ENCODE measurements at regions not wholly inside any gene's neighbourhood (a gene's known extent, or its start where the extent isn't known, plus 50 kb on each side); places are given as distances from the start of the nearest gene placed in this dataset.

DNA sequence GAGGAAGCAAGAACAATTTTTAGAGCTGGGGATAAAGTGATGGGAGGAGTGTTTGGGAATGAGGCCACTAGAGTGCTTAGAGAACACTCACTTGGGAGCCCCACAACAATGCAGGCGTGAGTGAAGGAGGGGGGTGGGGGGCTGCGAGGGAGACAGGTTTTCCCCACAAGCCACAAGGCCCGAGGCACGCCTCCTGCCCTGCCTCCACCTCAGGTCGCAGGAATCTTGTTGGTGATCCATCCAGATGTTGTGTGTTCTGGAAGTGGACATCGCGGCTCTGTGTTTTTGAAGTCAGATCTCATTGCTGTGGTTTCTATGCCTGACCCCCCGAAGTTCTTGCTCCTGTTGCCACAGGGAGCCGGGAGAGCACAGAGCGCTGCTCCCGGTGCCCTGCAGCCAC lies 178.0 kb upstream of the BMPER start:
- Histone ChIP-seq H3K27ac (ENCODE audit: low read depth, low read length) (no peak overlapping the region), H3K4me2 (ENCODE audit: low read length) (no peak overlapping the region), H2AFZ (ENCODE audit: low read depth, low read length, poor library complexity, severe bottlenecking) (no peak overlapping the region), H3K36me3 (ENCODE audit: control insufficient read depth in 1 of 2, insufficient read depth in 2 of 2, low read length in 2 of 2) (no peaks in the 10 kb centered on the region), H3K4me1 (ENCODE audit: control insufficient read depth in 1 of 2, insufficient read depth in 2 of 2, low read length in 2 of 2) (peaks cover 8 to 11% of the 10 kb centered on the region in 2 experiments), H4K20me1 (ENCODE audit: insufficient read depth) (no peaks in the 10 kb centered on the region), H3K9me2 (ENCODE audit: insufficient read depth) (no peaks in the 10 kb centered on the region), H3K27me3 (ENCODE audit: insufficient read depth, low read length) (no peaks in the 10 kb centered on the region; the same call in 1 of the 2 replicates), H3K4me3 (replicated peaks in 1 of 2; ENCODE audit: low read depth in 1 of 2, low read length in 2 of 2) (no peak overlapping the region), H3K9ac (ENCODE audit: low read length) (no peak overlapping the region), H3K9me3 (ENCODE audit: control insufficient read depth in 1 of 2, insufficient read depth in 1 of 2, low read depth in 1 of 2, low read length in 2 of 2) (no peaks in the 10 kb centered on the region), H3K79me2 (ENCODE audit: insufficient read depth, low read length) (no peaks in the 10 kb centered on the region)
- TF ChIP-seq, protein P1, sequence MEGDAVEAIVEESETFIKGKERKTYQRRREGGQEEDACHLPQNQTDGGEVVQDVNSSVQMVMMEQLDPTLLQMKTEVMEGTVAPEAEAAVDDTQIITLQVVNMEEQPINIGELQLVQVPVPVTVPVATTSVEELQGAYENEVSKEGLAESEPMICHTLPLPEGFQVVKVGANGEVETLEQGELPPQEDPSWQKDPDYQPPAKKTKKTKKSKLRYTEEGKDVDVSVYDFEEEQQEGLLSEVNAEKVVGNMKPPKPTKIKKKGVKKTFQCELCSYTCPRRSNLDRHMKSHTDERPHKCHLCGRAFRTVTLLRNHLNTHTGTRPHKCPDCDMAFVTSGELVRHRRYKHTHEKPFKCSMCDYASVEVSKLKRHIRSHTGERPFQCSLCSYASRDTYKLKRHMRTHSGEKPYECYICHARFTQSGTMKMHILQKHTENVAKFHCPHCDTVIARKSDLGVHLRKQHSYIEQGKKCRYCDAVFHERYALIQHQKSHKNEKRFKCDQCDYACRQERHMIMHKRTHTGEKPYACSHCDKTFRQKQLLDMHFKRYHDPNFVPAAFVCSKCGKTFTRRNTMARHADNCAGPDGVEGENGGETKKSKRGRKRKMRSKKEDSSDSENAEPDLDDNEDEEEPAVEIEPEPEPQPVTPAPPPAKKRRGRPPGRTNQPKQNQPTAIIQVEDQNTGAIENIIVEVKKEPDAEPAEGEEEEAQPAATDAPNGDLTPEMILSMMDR (IDR thresholded peaks at IDR 0.05 in 2 of 3, conservative IDR thresholded peaks at IDR 0.05 in 1 of 3; ENCODE audit: borderline replicate concordance in 1 of 3, insufficient read depth in 1 of 3, low read depth in 2 of 3, low read length in 2 of 3), result no peak
- TF ChIP-seq EZH2phosphoT487 (IDR thresholded peaks at IDR 0.05; ENCODE audit: borderline replicate concordance), result no peak
- no peak for TF ChIP-seq ELF1 (IDR thresholded peaks at IDR 0.05; ENCODE audit: borderline replicate concordance, low read depth)
- TF ChIP-seq CEBPB (IDR thresholded peaks at IDR 0.05; ENCODE audit: low read depth), result no peak
- TF ChIP-seq POLR2A (IDR thresholded peaks at IDR 0.05; ENCODE audit: borderline replicate concordance, extremely low read depth, insufficient read depth, insufficient read length), result no peak
- no peak for TF ChIP-seq POLR2AphosphoS5 (IDR thresholded peaks at IDR 0.05; ENCODE audit: low read depth, low read length)
- TF ChIP-seq EGR1 (IDR thresholded peaks at IDR 0.05; ENCODE audit: low read depth), result no peak
- no peak for TF ChIP-seq ZBTB33 (IDR thresholded peaks at IDR 0.05; ENCODE audit: extremely low read depth, insufficient replicate concordance, low read length)
- no peak for TF ChIP-seq ZNF274 (IDR thresholded peaks at IDR 0.05; ENCODE audit: low read depth, low read length)
- TF ChIP-seq CBX3 (IDR thresholded peaks at IDR 0.05; ENCODE audit: low read depth), result no peak
- intact Hi-C loops (cut with micrococcal nuclease), result no loop called here
- no peak for ATAC-seq
- RAD21 ChIA-PET (ENCODE audit: low non-redundant PET in 1 of 2, low total read pairs in 2 of 2, uncharacterized antibody in 2 of 2, unreplicated experiment in 2 of 2), result no interaction called here
- CTCF ChIA-PET, result no interaction called here
- POLR2A ChIA-PET, result no interaction called here
- BruUV-seq (replicated peaks), result no TSS peak
- DNase-seq (ENCODE audit: low read depth, low spot score), result no peak

All from HCT116 (cell line).